GM12873 (cell line): ENCODE measurements at regions not wholly inside any gene's neighbourhood (a gene's known extent, or its start where the extent isn't known, plus 50 kb on each side); places are given as distances from the start of the nearest gene placed in this dataset.

ENCODE experiments used
- TF ChIP-seq, protein P1 (sequence below): IDR thresholded peaks from 2 replicates; pipeline ENCODE4 v1.5.1; 2012; ENCODE audit warnings: low read depth, mild to moderate bottlenecking, moderate library complexity, low read length, control low read depth; ENCODE audit not compliant: insufficient read depth; ENCODE audit errors: missing control alignments

DNA sequence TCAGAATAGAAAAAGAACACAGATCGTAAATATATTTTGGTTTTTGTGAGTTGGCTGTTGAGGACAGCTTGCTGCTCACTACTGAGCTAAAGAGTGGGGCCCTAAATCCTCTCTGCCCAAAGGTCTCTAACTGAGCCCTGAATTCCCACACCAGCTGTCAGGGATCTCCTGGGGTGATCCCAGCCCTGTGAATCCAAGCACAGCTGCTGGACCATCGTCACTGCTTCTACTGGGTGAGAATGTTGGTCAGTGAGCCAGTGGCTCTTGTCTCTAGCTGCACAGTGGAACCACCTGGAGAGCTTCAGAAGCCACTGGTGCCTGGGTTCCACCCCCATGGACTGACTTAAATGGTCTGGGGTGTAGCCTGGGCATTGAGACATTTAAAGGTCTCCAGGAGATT, 90.5 kb upstream of the IL12A start:
- TF ChIP-seq, protein P1, sequence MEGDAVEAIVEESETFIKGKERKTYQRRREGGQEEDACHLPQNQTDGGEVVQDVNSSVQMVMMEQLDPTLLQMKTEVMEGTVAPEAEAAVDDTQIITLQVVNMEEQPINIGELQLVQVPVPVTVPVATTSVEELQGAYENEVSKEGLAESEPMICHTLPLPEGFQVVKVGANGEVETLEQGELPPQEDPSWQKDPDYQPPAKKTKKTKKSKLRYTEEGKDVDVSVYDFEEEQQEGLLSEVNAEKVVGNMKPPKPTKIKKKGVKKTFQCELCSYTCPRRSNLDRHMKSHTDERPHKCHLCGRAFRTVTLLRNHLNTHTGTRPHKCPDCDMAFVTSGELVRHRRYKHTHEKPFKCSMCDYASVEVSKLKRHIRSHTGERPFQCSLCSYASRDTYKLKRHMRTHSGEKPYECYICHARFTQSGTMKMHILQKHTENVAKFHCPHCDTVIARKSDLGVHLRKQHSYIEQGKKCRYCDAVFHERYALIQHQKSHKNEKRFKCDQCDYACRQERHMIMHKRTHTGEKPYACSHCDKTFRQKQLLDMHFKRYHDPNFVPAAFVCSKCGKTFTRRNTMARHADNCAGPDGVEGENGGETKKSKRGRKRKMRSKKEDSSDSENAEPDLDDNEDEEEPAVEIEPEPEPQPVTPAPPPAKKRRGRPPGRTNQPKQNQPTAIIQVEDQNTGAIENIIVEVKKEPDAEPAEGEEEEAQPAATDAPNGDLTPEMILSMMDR = no peak

DNA sequence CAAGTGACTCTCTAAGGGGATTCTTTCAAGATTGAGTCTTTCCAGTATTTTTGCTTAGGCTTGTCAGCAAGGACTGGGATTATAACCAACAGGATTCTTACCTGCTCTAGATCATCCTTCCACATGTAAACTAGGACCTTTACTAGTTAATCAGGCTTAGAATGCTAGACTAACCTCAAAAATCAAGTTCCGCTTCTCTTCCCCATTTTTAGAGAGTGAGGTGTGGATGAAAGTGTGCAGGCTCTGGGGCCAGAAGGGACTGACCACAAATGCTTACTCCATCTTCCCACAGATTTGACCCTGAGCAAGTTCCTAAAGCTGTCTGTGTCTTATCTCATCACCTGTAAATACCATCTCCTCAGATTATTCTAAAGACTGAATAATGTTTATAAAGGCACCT, 89.5 kb upstream of the IL12A start:
- TF ChIP-seq, protein P1 = no peak

DNA sequence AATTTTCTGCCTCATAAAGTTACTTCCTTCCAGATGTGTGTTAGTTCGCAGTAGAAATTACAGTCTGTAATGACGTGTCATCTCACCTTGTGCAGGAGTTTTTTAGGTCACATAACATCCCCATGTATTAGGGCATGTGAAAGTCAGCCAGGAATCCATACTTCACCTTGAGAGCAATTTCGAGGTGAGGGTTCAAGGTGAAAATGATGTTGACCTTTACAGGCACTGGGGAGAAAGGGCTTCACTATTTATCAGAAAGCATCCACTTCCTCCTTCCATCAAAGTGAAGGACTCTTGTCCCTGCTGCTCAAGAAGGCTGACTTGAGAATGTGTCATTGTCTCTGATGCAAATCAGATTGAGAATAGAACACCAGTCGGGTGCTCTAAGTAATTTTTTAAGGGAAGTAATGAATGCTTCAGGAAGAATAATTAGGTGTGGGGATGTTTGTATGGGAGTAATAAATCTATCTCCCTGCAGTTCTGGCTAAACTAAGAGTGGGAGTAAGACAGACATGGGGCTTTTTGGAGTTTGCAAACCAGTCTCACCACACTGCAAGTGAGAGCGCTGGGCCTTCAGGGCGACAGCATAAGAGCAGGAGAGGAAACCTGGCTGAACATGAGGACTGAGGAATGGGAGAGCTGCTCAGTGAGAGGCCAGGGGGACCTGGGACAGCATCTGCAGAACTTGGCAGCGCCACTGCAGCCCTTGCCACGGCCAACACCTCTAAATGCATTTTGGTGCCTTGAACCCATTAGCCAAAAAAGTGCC, 85.9 kb upstream of the IL12A start:
- TF ChIP-seq, protein P1 = no peak

DNA sequence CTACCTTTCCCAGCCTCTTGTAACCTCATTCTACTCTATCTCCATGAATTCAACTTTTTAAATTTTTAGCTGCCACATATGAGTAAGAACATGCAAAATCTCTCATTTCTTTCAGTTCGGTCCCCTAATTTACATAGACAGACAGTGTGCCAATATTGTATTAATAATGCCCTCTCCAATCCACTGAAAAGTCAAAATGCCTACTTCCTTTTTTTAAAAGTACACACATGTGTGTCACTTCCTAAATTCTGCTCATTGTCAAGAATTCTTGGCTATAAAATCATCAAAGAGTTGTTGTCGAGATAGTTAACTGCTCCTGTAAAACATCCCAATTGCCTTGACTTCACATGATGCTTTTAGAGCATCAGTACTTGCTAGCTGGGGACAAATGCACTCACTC, 84.2 kb upstream of the IL12A start:
- TF ChIP-seq, protein P1 = no peak

DNA sequence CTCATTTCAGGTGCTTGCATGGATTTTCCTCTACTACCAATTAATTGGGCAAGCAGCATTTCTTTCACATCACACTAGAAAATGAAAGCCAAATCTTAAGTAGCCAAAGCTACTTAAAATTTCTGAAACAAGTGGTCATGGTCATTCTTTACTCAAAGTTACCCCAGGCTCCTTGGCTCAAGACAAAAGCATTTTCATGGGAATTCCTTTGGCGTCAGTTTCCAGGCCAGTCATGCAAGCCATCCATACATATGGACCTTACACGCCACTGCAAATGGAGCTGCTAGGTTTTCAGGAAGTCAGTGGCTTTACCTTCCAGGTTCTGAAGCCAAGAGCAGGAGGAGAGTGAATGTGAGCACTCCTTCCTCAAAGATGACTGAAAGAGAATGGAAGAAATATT, 83.7 kb upstream of the IL12A start:
- TF ChIP-seq, protein P1 = no peak

DNA sequence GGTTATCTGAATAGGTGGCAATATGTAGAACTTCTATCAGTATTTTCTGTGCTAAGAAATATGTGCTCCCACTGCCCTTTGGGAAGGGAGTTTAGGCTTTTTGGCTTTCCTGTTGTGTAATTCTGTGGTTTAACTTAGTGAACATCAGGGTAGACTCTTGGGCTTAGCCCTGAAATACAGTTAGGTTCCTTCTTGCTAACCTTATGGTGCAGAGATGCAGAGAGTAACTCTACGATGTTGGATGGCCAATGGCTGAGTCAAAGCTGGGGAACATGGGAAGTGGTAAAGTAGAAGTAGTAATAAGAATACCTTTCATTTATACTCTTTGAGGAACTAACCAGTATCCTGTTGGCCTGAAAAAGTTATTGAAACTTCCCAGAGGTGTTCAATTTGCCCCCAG, 80.8 kb upstream of the IL12A start:
- TF ChIP-seq, protein P1 = no peak

DNA sequence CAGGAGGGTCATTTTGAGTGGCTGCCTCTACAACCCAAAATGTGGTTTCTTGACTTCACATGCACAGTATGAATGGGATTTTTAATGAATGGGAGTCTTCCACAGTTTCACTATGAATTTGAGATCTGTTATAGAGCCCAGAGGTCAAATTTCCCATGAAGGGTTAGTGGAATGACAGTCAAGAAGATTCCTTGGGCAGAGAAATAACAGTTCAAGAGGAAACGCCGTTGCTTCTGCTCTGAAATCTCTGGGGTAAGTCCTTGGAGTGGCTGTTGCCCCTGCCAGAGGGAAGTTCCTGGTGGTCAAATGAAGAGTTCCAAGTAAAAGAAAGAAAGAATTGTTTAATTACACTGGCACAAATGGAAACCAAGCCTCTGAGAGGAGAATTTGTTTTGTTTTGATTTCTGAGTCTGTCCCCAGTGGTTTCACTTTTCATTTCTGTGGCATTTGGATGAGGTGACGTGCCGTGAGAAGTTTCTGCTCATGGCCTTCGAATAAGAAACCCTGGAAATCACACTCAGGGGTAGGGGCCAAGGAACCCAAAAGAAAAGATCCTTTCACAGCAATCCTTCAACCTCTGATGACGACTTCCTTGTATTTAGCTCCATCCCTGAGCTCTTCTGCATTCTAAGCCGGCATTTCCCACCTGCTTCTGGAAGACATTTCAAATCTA, 77.5 kb upstream of the IL12A start:
- TF ChIP-seq, protein P1 = no peak
